ENCODE measurements at regions not wholly inside any gene's neighbourhood (a gene's known extent, or its start where the extent isn't known, plus 50 kb on each side); places are given as distances from the start of the nearest gene placed in this dataset.

- no peak for TF ChIP-seq CTCF (IDR thresholded peaks at IDR 0.05; ENCODE audit: low read length)
- TF ChIP-seq EZH2 (IDR thresholded peaks at IDR 0.05; ENCODE audit: borderline replicate concordance, low read length), result no peak
These were observed 219.2 kb upstream of the RGS6 start for GRCh38 chr14:71713016-71713415.

All from OCI-LY1 (cell line).